ENCODE measurements at regions not wholly inside any gene's neighbourhood (a gene's known extent, or its start where the extent isn't known, plus 50 kb on each side); places are given as distances from the start of the nearest gene placed in this dataset.

- no peak for TF ChIP-seq TAF1 (IDR thresholded peaks at IDR 0.05; ENCODE audit: borderline replicate concordance, insufficient read depth, low read length)
- TF ChIP-seq POLR2AphosphoS5 (IDR thresholded peaks at IDR 0.05; ENCODE audit: low read depth, low read length): no peak
- no peak for TF ChIP-seq SIN3A (IDR thresholded peaks at IDR 0.05; ENCODE audit: borderline replicate concordance, insufficient read depth, low read length)
- TF ChIP-seq, protein P1, sequence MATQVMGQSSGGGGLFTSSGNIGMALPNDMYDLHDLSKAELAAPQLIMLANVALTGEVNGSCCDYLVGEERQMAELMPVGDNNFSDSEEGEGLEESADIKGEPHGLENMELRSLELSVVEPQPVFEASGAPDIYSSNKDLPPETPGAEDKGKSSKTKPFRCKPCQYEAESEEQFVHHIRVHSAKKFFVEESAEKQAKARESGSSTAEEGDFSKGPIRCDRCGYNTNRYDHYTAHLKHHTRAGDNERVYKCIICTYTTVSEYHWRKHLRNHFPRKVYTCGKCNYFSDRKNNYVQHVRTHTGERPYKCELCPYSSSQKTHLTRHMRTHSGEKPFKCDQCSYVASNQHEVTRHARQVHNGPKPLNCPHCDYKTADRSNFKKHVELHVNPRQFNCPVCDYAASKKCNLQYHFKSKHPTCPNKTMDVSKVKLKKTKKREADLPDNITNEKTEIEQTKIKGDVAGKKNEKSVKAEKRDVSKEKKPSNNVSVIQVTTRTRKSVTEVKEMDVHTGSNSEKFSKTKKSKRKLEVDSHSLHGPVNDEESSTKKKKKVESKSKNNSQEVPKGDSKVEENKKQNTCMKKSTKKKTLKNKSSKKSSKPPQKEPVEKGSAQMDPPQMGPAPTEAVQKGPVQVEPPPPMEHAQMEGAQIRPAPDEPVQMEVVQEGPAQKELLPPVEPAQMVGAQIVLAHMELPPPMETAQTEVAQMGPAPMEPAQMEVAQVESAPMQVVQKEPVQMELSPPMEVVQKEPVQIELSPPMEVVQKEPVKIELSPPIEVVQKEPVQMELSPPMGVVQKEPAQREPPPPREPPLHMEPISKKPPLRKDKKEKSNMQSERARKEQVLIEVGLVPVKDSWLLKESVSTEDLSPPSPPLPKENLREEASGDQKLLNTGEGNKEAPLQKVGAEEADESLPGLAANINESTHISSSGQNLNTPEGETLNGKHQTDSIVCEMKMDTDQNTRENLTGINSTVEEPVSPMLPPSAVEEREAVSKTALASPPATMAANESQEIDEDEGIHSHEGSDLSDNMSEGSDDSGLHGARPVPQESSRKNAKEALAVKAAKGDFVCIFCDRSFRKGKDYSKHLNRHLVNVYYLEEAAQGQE (IDR thresholded peaks at IDR 0.05; ENCODE audit: insufficient read depth in 1 of 2, low read depth in 2 of 2, low read length in 2 of 2): no peak
- no peak for TF ChIP-seq FOXP2 (optimal IDR thresholded peaks at IDR 0.05; ENCODE audit: borderline replicate concordance, extremely low read depth, extremely low read length, insufficient read depth)
Measured at GRCh38 chr9:12056874-12057273, 636.3 kb upstream of the TYRP1 start.

DNA sequence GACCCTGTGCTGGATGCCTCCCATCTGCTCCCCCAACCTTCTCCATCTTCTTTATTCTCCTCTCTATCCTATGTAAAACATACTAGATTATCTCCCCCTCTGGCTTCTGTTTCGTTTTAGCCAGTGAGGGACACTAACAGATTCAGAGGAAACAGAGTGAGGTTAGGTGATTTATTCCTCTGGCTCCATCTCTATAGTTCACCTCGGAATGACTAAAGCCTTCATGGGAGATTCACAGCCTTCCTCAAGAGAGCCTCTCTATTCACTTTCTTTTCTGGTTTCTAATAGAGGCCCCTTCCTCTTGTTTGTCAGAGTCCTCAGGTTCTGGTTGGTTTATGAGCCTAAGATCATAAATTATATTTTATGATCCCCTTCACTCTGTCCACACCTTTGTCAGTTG, 633.1 kb upstream of the TYRP1 start:
- no peak for TF ChIP-seq FOXP2 (optimal IDR thresholded peaks at IDR 0.05; ENCODE audit: borderline replicate concordance, extremely low read depth, extremely low read length, insufficient read depth)
- TF ChIP-seq SIN3A (IDR thresholded peaks at IDR 0.05; ENCODE audit: borderline replicate concordance, insufficient read depth, low read length): no peak
- TF ChIP-seq TAF1 (IDR thresholded peaks at IDR 0.05; ENCODE audit: borderline replicate concordance, insufficient read depth, low read length): no peak
- TF ChIP-seq, protein P1 (IDR thresholded peaks at IDR 0.05; ENCODE audit: insufficient read depth in 1 of 2, low read depth in 2 of 2, low read length in 2 of 2): no peak
- no peak for TF ChIP-seq POLR2AphosphoS5 (IDR thresholded peaks at IDR 0.05; ENCODE audit: low read depth, low read length)

GRCh38 chr9:12060811-12061210, 632.4 kb upstream of the TYRP1 start:
- no peak for TF ChIP-seq SIN3A (IDR thresholded peaks at IDR 0.05; ENCODE audit: borderline replicate concordance, insufficient read depth, low read length)
- no peak for TF ChIP-seq TAF1 (IDR thresholded peaks at IDR 0.05; ENCODE audit: borderline replicate concordance, insufficient read depth, low read length)
- TF ChIP-seq, protein P1 (IDR thresholded peaks at IDR 0.05; ENCODE audit: insufficient read depth in 1 of 2, low read depth in 2 of 2, low read length in 2 of 2): no peak
- no peak for TF ChIP-seq FOXP2 (optimal IDR thresholded peaks at IDR 0.05; ENCODE audit: borderline replicate concordance, extremely low read depth, extremely low read length, insufficient read depth)
- no peak for TF ChIP-seq POLR2AphosphoS5 (IDR thresholded peaks at IDR 0.05; ENCODE audit: low read depth, low read length)

GRCh38 chr9:12065050-12065449, 628.1 kb upstream of the TYRP1 start:
- TF ChIP-seq TAF1 (IDR thresholded peaks at IDR 0.05; ENCODE audit: borderline replicate concordance, insufficient read depth, low read length): no peak
- TF ChIP-seq FOXP2 (optimal IDR thresholded peaks at IDR 0.05; ENCODE audit: borderline replicate concordance, extremely low read depth, extremely low read length, insufficient read depth): no peak
- TF ChIP-seq POLR2AphosphoS5 (IDR thresholded peaks at IDR 0.05; ENCODE audit: low read depth, low read length): no peak
- TF ChIP-seq, protein P1 (IDR thresholded peaks at IDR 0.05; ENCODE audit: insufficient read depth in 1 of 2, low read depth in 2 of 2, low read length in 2 of 2): no peak
- no peak for TF ChIP-seq SIN3A (IDR thresholded peaks at IDR 0.05; ENCODE audit: borderline replicate concordance, insufficient read depth, low read length)

- TF ChIP-seq, protein P1 (IDR thresholded peaks at IDR 0.05; ENCODE audit: insufficient read depth in 1 of 2, low read depth in 2 of 2, low read length in 2 of 2): no peak
- TF ChIP-seq FOXP2 (optimal IDR thresholded peaks at IDR 0.05; ENCODE audit: borderline replicate concordance, extremely low read depth, extremely low read length, insufficient read depth): no peak
- TF ChIP-seq SIN3A (IDR thresholded peaks at IDR 0.05; ENCODE audit: borderline replicate concordance, insufficient read depth, low read length): no peak
- no peak for TF ChIP-seq POLR2AphosphoS5 (IDR thresholded peaks at IDR 0.05; ENCODE audit: low read depth, low read length)
- no peak for TF ChIP-seq TAF1 (IDR thresholded peaks at IDR 0.05; ENCODE audit: borderline replicate concordance, insufficient read depth, low read length)
Measured at GRCh38 chr9:12065686-12066085, 627.5 kb upstream of the TYRP1 start.

All from PFSK-1 (cell line).